ENCODE measurements at regions not wholly inside any gene's neighbourhood (a gene's known extent, or its start where the extent isn't known, plus 50 kb on each side); places are given as distances from the start of the nearest gene placed in this dataset.
"Not testable (repeated sequence)": the region's sequence is repeated elsewhere in the genome, so short reads cannot be mapped to it uniquely, and the experiment has no call there.

DNA sequence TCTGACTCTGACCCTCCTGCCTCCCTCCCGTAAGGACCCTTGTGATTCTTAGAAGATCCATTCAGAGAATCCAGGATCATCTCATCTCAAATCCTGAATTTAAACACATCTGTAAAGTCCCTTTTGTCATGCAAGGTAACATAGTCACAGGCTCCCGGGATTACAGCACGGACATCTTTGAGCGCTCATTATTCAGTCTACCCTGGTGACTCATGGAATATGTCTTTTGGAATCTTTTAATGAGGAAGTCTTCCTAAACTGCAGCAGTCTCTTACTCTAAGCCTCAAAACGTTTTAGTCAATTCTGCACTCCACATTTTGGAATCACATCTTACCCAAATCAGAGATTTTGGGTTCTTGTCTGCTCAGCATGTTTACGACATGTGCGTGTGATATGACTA is 198.5 kb upstream of the IRF2BP2 start:
- not testable (repeated sequence) for TF ChIP-seq POLR2A, TAF1, SPI1, POLR2AphosphoS5 (IDR thresholded peaks at IDR 0.05; ENCODE audit: low read depth, low read length)
